Activated B cell treated with CpG ODN at 0.5 μM for 24 hours (primary cell): ENCODE measurements at regions not wholly inside any gene's neighbourhood (a gene's known extent, or its start where the extent isn't known, plus 50 kb on each side); places are given as distances from the start of the nearest gene placed in this dataset.
"Not testable (repeated sequence)": the region's sequence is repeated elsewhere in the genome, so short reads cannot be mapped to it uniquely, and the experiment has no call there.

ENCODE experiments used
- ATAC-seq: fragments of 200-7000 bp; cut with Tn5 transposase; one replicate; pipeline ENCODE4 v1.10.0; 2021; ENCODE audit warnings: low read depth, mild to moderate bottlenecking, moderate library complexity
- CTCF ChIA-PET: fragments of 350-600 bp; sonication (Branson Sonifier 250); formaldehyde crosslinking; loops from one replicate; lab custom pipeline; 2021; ENCODE audit warnings: antibody characterized with exemption; lab: Charles Lee
- POLR2A ChIA-PET: fragments of 350-600 bp; sonication (Branson Sonifier 250); formaldehyde crosslinking; loops from one replicate; lab custom pipeline; 2021; ENCODE audit warnings: antibody characterized with exemption; lab: Charles Lee
- DNase-seq: peaks from one replicate; pipeline ENCODE4 v3.0.0; 2022
- H3K27ac Mint-ChIP-seq: one replicate; pipeline ENCODE4 v1.8.0; 2020; ENCODE audit warnings: mixed read lengths
- H3K27me3 Mint-ChIP-seq: one replicate; pipeline ENCODE4 v1.8.0; 2021; ENCODE audit warnings: mixed read lengths
- H3K36me3 Mint-ChIP-seq: one replicate; pipeline ENCODE4 v1.8.0; 2021; ENCODE audit warnings: low read depth, mixed read lengths
- H3K4me1 Mint-ChIP-seq: one replicate; pipeline ENCODE4 v1.8.0; 2021; ENCODE audit warnings: mixed read lengths
- H3K4me3 Mint-ChIP-seq: one replicate; pipeline ENCODE4 v1.8.0; 2020; ENCODE audit warnings: mild to moderate bottlenecking, mixed read lengths
- H3K9me3 Mint-ChIP-seq: one replicate; pipeline ENCODE4 v1.8.0; 2020; ENCODE audit warnings: mixed read lengths
- CTCF ChIP-seq: fragments of 200-600 bp; IDR thresholded peaks from one replicate; pipeline ENCODE4 v1.8.0; 2022; ENCODE audit warnings: antibody characterized with exemption, mild to moderate bottlenecking
- intact Hi-C: fragments of 100-400 bp; cut with micrococcal nuclease; formaldehyde crosslinking; loops from one replicate; pipeline ENCODE4 v1.15.1; 2024

GRCh38 chr3:84727616-84728015, 231.2 kb upstream of the CADM2 start:
- Mint-ChIP-seq H3K4me1 (no peaks in the 10 kb centered on the region), H3K27me3 (no peaks in the 10 kb centered on the region), H3K27ac (no peak overlapping the region), H3K36me3 (no peaks in the 10 kb centered on the region), H3K4me3 (no peak overlapping the region), H3K9me3 (peaks cover 6% of the 10 kb centered on the region)
- ATAC-seq (no peak), DNase-seq (no peak)
- CTCF ChIA-PET, result no interaction called here
- intact Hi-C loops, result no loop called here
- POLR2A ChIA-PET, result no interaction called here
- TF ChIP-seq CTCF, result no peak

- H3K4me3 Mint-ChIP-seq, intact Hi-C loops, H3K27ac Mint-ChIP-seq, H3K36me3 Mint-ChIP-seq, H3K9me3 Mint-ChIP-seq, H3K4me1 Mint-ChIP-seq, ATAC-seq, DNase-seq, H3K27me3 Mint-ChIP-seq, POLR2A ChIA-PET, CTCF ChIA-PET: not testable (repeated sequence)
These were observed 224.1 kb upstream of the CADM2 start for GRCh38 chr3:84734731-84735130.

- no peaks in the 10 kb centered on the region for H3K27me3 Mint-ChIP-seq
- intact Hi-C loops, result no loop called here
- POLR2A ChIA-PET, result no interaction called here
These were observed 220.7 kb upstream of the CADM2 start for GRCh38 chr3:84738086-84738485.

GRCh38 chr3:84742915-84743425, 215.8 kb upstream of the CADM2 start:
- H3K36me3 Mint-ChIP-seq, result no peaks in the 10 kb centered on the region
- intact Hi-C loops, result no loop called here
- TF ChIP-seq CTCF, result no peak
- POLR2A ChIA-PET, result no interaction called here
- ATAC-seq, result no peak
- no peaks in the 10 kb centered on the region for H3K9me3 Mint-ChIP-seq
- DNase-seq, result no peak
- H3K27me3 Mint-ChIP-seq, result no peaks in the 10 kb centered on the region
- H3K4me3 Mint-ChIP-seq, result no peak overlapping the region
- CTCF ChIA-PET, result no interaction called here
- H3K27ac Mint-ChIP-seq, result no peak overlapping the region
- no peaks in the 10 kb centered on the region for H3K4me1 Mint-ChIP-seq

More at GRCh38 chr3:84738086-84738485, 220.7 kb upstream of the CADM2 start:
- H3K27ac Mint-ChIP-seq, result no peak overlapping the region
- H3K4me3 Mint-ChIP-seq, result no peak overlapping the region
- no peaks in the 10 kb centered on the region for H3K36me3 Mint-ChIP-seq
- no peak for TF ChIP-seq CTCF
- ATAC-seq (no peak), DNase-seq (no peak)
- peaks cover 4% of the 10 kb centered on the region for H3K4me1 Mint-ChIP-seq
- CTCF ChIA-PET, result no interaction called here
- H3K9me3 Mint-ChIP-seq, result peaks cover 6% of the 10 kb centered on the region

GRCh38 chr3:84744130-84744529, 214.7 kb upstream of the CADM2 start:
- intact Hi-C loops, result no loop called here
- no peaks in the 10 kb centered on the region for H3K36me3 Mint-ChIP-seq
- no peaks in the 10 kb centered on the region for H3K9me3 Mint-ChIP-seq
- DNase-seq, result no peak
- no peak for TF ChIP-seq CTCF
- CTCF ChIA-PET, result no interaction called here
- H3K4me1 Mint-ChIP-seq, result no peaks in the 10 kb centered on the region
- POLR2A ChIA-PET, result no interaction called here
- no peaks in the 10 kb centered on the region for H3K27me3 Mint-ChIP-seq
- no peak for ATAC-seq
- no peak overlapping the region for H3K27ac Mint-ChIP-seq
- no peak overlapping the region for H3K4me3 Mint-ChIP-seq

GRCh38 chr3:84755860-84756259, 202.9 kb upstream of the CADM2 start:
- peaks cover 3% of the 10 kb centered on the region for H3K9me3 Mint-ChIP-seq
- no peak overlapping the region for H3K4me3 Mint-ChIP-seq
- ATAC-seq (no peak), DNase-seq (no peak)
- ChIA-PET CTCF (no interaction called here), POLR2A (no interaction called here)
- no peaks in the 10 kb centered on the region for H3K36me3 Mint-ChIP-seq
- no peak for TF ChIP-seq CTCF
- no peaks in the 10 kb centered on the region for H3K4me1 Mint-ChIP-seq
- no peaks in the 10 kb centered on the region for H3K27me3 Mint-ChIP-seq
- H3K27ac Mint-ChIP-seq, result no peak overlapping the region
- intact Hi-C loops, result no loop called here
